ENCODE measurements at regions not wholly inside any gene's neighbourhood (a gene's known extent, or its start where the extent isn't known, plus 50 kb on each side); places are given as distances from the start of the nearest gene placed in this dataset.

DNA sequence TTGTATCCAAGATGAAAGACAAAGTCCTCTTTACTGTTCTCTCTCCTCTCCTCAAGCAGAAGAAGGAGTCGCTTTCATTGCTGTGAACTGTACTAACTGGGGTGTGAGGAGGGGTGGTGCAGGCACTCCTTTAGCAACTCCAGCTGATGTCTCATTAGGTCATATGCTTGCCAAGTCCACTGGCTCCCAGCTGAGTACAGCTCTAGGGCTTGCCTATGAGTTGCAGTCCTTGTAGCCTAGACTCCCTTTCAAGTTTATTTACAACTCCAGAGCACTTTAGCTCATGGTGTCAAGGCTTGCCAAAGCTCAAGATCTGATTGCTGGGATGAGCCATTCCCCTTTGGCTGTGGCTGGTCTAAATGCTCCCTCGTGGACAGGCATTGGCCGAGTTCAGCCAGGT lies 55.1 kb upstream of the PDGFD start:
- no peak for TF ChIP-seq ZNF274 (IDR thresholded peaks at IDR 0.05; ENCODE audit: low read depth, low read length)
- TF ChIP-seq YY1 (IDR thresholded peaks at IDR 0.05; ENCODE audit: insufficient read depth, insufficient read length): no peak
- no peak for TF ChIP-seq SUZ12 (IDR thresholded peaks at IDR 0.05; ENCODE audit: extremely low read depth, insufficient read depth, insufficient read length)
